Testis (tissue), 2 donors: ENCODE measurements at regions not wholly inside any gene's neighbourhood (a gene's known extent, or its start where the extent isn't known, plus 50 kb on each side); places are given as distances from the start of the nearest gene placed in this dataset.

Experiments used
- DNase-seq: peaks from one replicate; pipeline ENCODE4 v3.0.0-alpha.2; 2019
- H3K27ac ChIP-seq, 2 donors: fragments of 200-600 bp; sonication (generic); one replicate each; pipeline ENCODE4 v1.5.1; 2019
- H3K27me3 ChIP-seq: fragments of 200-600 bp; sonication (generic); one replicate; pipeline ENCODE4 v1.5.1; 2019
- H3K36me3 ChIP-seq: fragments of 200-600 bp; sonication (generic); one replicate; pipeline ENCODE4 v1.5.1; 2017; ENCODE audit warnings: low read depth; ENCODE audit errors: missing control alignments
- H3K4me1 ChIP-seq: fragments of 200-600 bp; sonication (generic); one replicate; pipeline ENCODE4 v1.5.1; 2019
- H3K4me3 ChIP-seq, 2 donors: fragments of 200-600 bp; sonication (generic); one replicate each; pipeline ENCODE4 v1.5.1; 2017 to 2019
- H3K9me3 ChIP-seq: fragments of 200-600 bp; sonication (generic); one replicate; pipeline ENCODE4 v1.5.1; 2017
- CTCF ChIP-seq, 3 experiments: fragments of 450-650 bp in 2 of 3; fragments of 200-600 bp in 1 of 3; sonication (generic) in 1 of 3; IDR thresholded peaks; one replicate each; pipeline ENCODE4 v1.5.1; 2016 to 2019; ENCODE audit warnings: antibody characterized with exemption in 3 of 3, mild to moderate bottlenecking in 2 of 3, moderate library complexity in 1 of 3
- POLR2A ChIP-seq: fragments of 450-650 bp; IDR thresholded peaks from one replicate; pipeline ENCODE4 v1.6.1; 2017; ENCODE audit warnings: antibody characterized with exemption, mild to moderate bottlenecking, moderate library complexity
- WGBS, 2 donors: methylation state at CpG; one replicate each; pipeline ENCODE4 v1.1.5; 2018; 5-methylcytosine and 5-hydroxymethylcytosine counted together
- intact Hi-C: fragments of 100-400 bp; cut with DNase I; formaldehyde crosslinking; loops from one replicate; pipeline ENCODE4 v1.15.1; 2023; ENCODE audit warnings: low total_unique reads

GRCh38 chr1:96473791-96474434 lies 247.7 kb upstream of the PTBP2 start:
- Histone ChIP-seq H3K36me3 (no peaks in the 10 kb centered on the region), H3K9me3 (no peaks in the 10 kb centered on the region), H3K27ac (no peak overlapping the region), H3K4me3 (no peak overlapping the region), H3K27me3 (no peaks in the 10 kb centered on the region), H3K4me1 (no peaks in the 10 kb centered on the region)
- no peak for DNase-seq
- intact Hi-C loops, result no loop called here
- TF ChIP-seq POLR2A, result no peak
- TF ChIP-seq CTCF (IDR thresholded peaks at IDR 0.05), result no peak
- 68 to 76% methylated on average over 9 of the region's 9 CpGs for WGBS, 2 donors

GRCh38 chr1:96474985-96475743 lies 246.4 kb upstream of the PTBP2 start:
- no peaks in the 10 kb centered on the region for H3K36me3 ChIP-seq
- H3K27me3 ChIP-seq, result no peaks in the 10 kb centered on the region
- TF ChIP-seq POLR2A (no peak), CTCF (IDR thresholded peaks at IDR 0.05) (no peak)
- H3K4me3 ChIP-seq, result no peak overlapping the region
- WGBS, 2 donors, result 76 to 91% methylated on average over 6 to 7 of the region's 7 CpGs
- intact Hi-C loops, result no loop called here
- H3K9me3 ChIP-seq, result no peaks in the 10 kb centered on the region
- no peak for DNase-seq
- H3K27ac ChIP-seq, result no peak overlapping the region
- H3K4me1 ChIP-seq, result no peaks in the 10 kb centered on the region

- Histone ChIP-seq H3K4me3 (no peak overlapping the region), H3K27ac (no peak overlapping the region), H3K36me3 (no peaks in the 10 kb centered on the region), H3K27me3 (no peaks in the 10 kb centered on the region), H3K4me1 (no peaks in the 10 kb centered on the region), H3K9me3 (no peaks in the 10 kb centered on the region)
- WGBS, 2 donors, result 64 to 69% methylated on average over 3 of the region's 3 CpGs
- no peak for TF ChIP-seq CTCF (IDR thresholded peaks at IDR 0.05)
- no peak for TF ChIP-seq POLR2A
- intact Hi-C loops, result no loop called here
- no peak for DNase-seq
These were observed 245.7 kb upstream of the PTBP2 start for GRCh38 chr1:96475903-96476302.

GRCh38 chr1:96478228-96478627 lies 243.4 kb upstream of the PTBP2 start:
- intact Hi-C loops, result no loop called here
- DNase-seq, result no peak
- Histone ChIP-seq H3K4me1 (no peaks in the 10 kb centered on the region), H3K36me3 (no peaks in the 10 kb centered on the region), H3K27ac (no peak overlapping the region), H3K27me3 (no peaks in the 10 kb centered on the region), H3K9me3 (no peaks in the 10 kb centered on the region), H3K4me3 (no peak overlapping the region)
- WGBS, 2 donors, result 82 to 89% methylated on average over 4 of the region's 4 CpGs
- no peak for TF ChIP-seq POLR2A
- TF ChIP-seq CTCF (IDR thresholded peaks at IDR 0.05), result no peak
